ENCODE measurements at regions not wholly inside any gene's neighbourhood (a gene's known extent, or its start where the extent isn't known, plus 50 kb on each side); places are given as distances from the start of the nearest gene placed in this dataset.

GRCh38 chr5:9820691-9821449 is 190.7 kb upstream of the TAS2R1 start:
- no peak for TF ChIP-seq GATA3 (IDR thresholded peaks at IDR 0.05; ENCODE audit: low read depth, low read length)
- TF ChIP-seq GATA2 (IDR thresholded peaks at IDR 0.05; ENCODE audit: low read depth, low read length): no peak

Measured in SH-SY5Y (cell line).